ENCODE measurements at regions not wholly inside any gene's neighbourhood (a gene's known extent, or its start where the extent isn't known, plus 50 kb on each side); places are given as distances from the start of the nearest gene placed in this dataset.

DNA sequence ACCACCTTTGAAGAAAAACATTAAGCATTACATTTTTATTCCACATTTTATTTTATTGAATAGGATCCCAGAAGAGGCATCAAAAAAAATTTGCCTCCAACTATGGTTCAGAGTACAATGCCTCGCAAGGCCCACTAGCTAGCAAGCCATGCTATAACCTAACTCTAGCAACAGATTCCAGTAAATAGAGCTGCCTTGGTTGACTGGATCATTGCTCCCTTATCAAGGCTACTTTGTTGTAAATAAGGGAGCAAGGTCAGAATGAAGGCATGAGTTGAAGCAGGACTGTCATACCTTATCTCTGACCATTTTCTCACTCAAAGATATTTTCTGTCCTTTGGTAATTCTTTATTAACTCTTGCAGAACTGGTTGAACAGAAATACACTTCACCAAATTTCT, 672.6 kb downstream of the EPHA4 start:
- DNase-seq (ENCODE audit: extremely low spot score, unreplicated experiment) = no peak
- Mint-ChIP-seq H3K36me3 (no peaks in the 10 kb centered on the region), H3K27me3 (peaks cover 8% of the 10 kb centered on the region), H3K27ac (no peak overlapping the region), H3K9me3 (peaks cover 4% of the 10 kb centered on the region), H3K4me3 (no peak overlapping the region), H3K4me1 (ENCODE audit: unreplicated experiment) (peaks cover 13% of the 10 kb centered on the region)
- TF ChIP-seq, protein P1, sequence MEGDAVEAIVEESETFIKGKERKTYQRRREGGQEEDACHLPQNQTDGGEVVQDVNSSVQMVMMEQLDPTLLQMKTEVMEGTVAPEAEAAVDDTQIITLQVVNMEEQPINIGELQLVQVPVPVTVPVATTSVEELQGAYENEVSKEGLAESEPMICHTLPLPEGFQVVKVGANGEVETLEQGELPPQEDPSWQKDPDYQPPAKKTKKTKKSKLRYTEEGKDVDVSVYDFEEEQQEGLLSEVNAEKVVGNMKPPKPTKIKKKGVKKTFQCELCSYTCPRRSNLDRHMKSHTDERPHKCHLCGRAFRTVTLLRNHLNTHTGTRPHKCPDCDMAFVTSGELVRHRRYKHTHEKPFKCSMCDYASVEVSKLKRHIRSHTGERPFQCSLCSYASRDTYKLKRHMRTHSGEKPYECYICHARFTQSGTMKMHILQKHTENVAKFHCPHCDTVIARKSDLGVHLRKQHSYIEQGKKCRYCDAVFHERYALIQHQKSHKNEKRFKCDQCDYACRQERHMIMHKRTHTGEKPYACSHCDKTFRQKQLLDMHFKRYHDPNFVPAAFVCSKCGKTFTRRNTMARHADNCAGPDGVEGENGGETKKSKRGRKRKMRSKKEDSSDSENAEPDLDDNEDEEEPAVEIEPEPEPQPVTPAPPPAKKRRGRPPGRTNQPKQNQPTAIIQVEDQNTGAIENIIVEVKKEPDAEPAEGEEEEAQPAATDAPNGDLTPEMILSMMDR (conservative IDR thresholded peaks at IDR 0.05) = no peak

DNA sequence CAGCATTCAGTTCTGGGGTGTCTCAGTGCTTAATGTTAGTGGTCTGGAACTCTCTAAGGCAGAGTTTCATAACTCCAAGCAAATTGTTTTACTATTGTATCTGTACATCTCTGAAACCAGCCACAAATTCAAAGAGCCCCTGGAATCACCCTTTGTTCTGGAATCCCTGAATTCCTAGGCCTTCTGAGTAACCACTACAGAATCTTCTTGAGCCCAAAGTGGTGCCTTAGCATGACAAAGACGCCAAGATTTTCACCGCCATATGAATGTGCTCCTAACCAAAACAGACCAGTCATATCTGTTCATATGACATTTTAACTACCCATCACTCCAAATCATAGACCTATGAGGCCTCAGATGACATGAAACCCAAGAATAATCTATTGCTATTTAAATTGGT, 668.1 kb downstream of the EPHA4 start:
- Mint-ChIP-seq H3K36me3 (no peaks in the 10 kb centered on the region), H3K27ac (no peak overlapping the region), H3K27me3 (no peaks in the 10 kb centered on the region), H3K9me3 (no peaks in the 10 kb centered on the region), H3K4me3 (no peak overlapping the region), H3K4me1 (ENCODE audit: unreplicated experiment) (peaks cover 22% of the 10 kb centered on the region)
- DNase-seq (ENCODE audit: extremely low spot score, unreplicated experiment) = no peak
- TF ChIP-seq, protein P1 (conservative IDR thresholded peaks at IDR 0.05) = no peak

GRCh38 chr2:220913384-220913783, 658.7 kb downstream of the EPHA4 start:
- Mint-ChIP-seq H3K36me3 (no peaks in the 10 kb centered on the region), H3K4me3 (no peak overlapping the region), H3K9me3 (peaks cover 5% of the 10 kb centered on the region), H3K27me3 (peaks cover 3% of the 10 kb centered on the region), H3K27ac (no peak overlapping the region), H3K4me1 (ENCODE audit: unreplicated experiment) (peaks cover 8% of the 10 kb centered on the region)
- no peak for DNase-seq (ENCODE audit: extremely low spot score, unreplicated experiment)
- TF ChIP-seq, protein P1 (conservative IDR thresholded peaks at IDR 0.05) = no peak

- Mint-ChIP-seq H3K36me3 (no peaks in the 10 kb centered on the region), H3K27ac (peak overlapping the region; percentile 12), H3K4me3 (no peak overlapping the region), H3K9me3 (peaks cover 5% of the 10 kb centered on the region), H3K27me3 (peaks cover 6% of the 10 kb centered on the region), H3K4me1 (ENCODE audit: unreplicated experiment) (peaks cover 8% of the 10 kb centered on the region)
- no peak for DNase-seq (ENCODE audit: extremely low spot score, unreplicated experiment)
- TF ChIP-seq, protein P1 (conservative IDR thresholded peaks at IDR 0.05) = no peak
Observed at GRCh38 chr2:220915092-220915623, 656.9 kb downstream of the EPHA4 start.

DNA sequence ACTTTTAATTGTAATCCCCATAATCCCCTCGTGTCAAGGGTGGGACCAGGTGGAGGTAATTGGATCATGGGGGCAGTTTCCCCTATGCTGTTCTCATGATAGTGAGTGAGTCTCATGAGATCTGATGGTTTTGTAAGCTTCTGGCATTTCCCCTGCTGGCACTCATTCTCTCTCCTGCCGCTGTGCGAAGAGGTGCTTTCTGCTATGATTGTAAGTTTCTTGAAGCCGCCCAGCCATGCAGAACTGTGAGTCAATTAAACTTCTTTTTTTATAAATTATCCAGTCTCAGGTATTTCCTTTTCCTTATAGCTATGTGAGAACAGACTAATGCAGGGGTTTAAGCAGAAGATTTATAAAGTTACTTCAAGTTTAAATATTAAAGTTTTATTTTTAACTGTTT, 655.2 kb downstream of the EPHA4 start:
- peaks cover 5% of the 10 kb centered on the region for H3K9me3 Mint-ChIP-seq
- TF ChIP-seq, protein P1 (conservative IDR thresholded peaks at IDR 0.05) = no peak
- H3K27ac Mint-ChIP-seq = no peak overlapping the region
- peaks cover 6% of the 10 kb centered on the region for H3K27me3 Mint-ChIP-seq
- no peaks in the 10 kb centered on the region for H3K36me3 Mint-ChIP-seq
- peaks cover 14% of the 10 kb centered on the region for H3K4me1 Mint-ChIP-seq (ENCODE audit: unreplicated experiment)
- no peak for DNase-seq (ENCODE audit: extremely low spot score, unreplicated experiment)
- no peak overlapping the region for H3K4me3 Mint-ChIP-seq
